ENCODE measurements at regions not wholly inside any gene's neighbourhood (a gene's known extent, or its start where the extent isn't known, plus 50 kb on each side); places are given as distances from the start of the nearest gene placed in this dataset.

- no peak for DNase-seq (ENCODE audit: low spot score)
These were observed 101.0 kb upstream of the DACH1 start for GRCh38 chr13:71967990-71968389.

GRCh38 chr13:71964491-71965100 lies 97.6 kb upstream of the DACH1 start:
- DNase-seq (ENCODE audit: low spot score), result no peak

GRCh38 chr13:71962735-71963134 lies 95.7 kb upstream of the DACH1 start:
- DNase-seq (ENCODE audit: low spot score), result no peak

- DNase-seq (ENCODE audit: low spot score), result no peak
These were observed 95.1 kb upstream of the DACH1 start for GRCh38 chr13:71962126-71962525.

- no peak for DNase-seq (ENCODE audit: low spot score)
These were observed 82.4 kb upstream of the DACH1 start for GRCh38 chr13:71949441-71949840.

- DNase-seq (ENCODE audit: low spot score), result no peak
These were observed 72.2 kb upstream of the DACH1 start for GRCh38 chr13:71939186-71939585.

- no peak for DNase-seq (ENCODE audit: low spot score)
These were observed 68.3 kb upstream of the DACH1 start for GRCh38 chr13:71935166-71935840.

- DNase-seq (ENCODE audit: low spot score), result no peak
These were observed 57.9 kb upstream of the DACH1 start for GRCh38 chr13:71924931-71925330.

GRCh38 chr13:71922194-71922593 lies 55.2 kb upstream of the DACH1 start:
- no peak for DNase-seq (ENCODE audit: low spot score)
